ENCODE measurements at regions not wholly inside any gene's neighbourhood (a gene's known extent, or its start where the extent isn't known, plus 50 kb on each side); places are given as distances from the start of the nearest gene placed in this dataset.
"Not testable (repeated sequence)": the region's sequence is repeated elsewhere in the genome, so short reads cannot be mapped to it uniquely, and the experiment has no call there.

DNA sequence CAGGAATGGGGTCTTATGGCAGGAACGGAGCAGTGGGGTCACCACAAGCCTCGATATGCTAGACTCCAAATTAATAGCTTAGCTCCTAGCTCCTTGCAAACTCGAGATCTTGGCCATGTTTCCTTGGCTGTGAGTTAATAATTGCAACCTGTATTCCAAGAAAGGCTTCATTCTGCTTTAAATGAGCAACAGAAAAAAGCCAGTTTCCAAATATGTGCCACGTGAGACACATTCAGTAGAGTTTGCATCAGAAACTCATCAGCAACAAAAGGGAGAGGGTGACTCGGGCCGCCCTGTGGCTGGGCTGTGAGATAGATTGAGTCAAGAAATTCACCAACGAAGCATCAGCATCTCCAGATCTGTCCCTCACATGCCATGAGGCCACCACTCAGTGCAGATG lies 112.0 kb downstream of the NPTX2 start:
- no peak for DNase-seq (ENCODE audit: low read depth)
- in situ Hi-C loops (cut with HindIII; ENCODE audit: low sequenced_read_pairs), result no loop called here
- TF ChIP-seq, protein P1, sequence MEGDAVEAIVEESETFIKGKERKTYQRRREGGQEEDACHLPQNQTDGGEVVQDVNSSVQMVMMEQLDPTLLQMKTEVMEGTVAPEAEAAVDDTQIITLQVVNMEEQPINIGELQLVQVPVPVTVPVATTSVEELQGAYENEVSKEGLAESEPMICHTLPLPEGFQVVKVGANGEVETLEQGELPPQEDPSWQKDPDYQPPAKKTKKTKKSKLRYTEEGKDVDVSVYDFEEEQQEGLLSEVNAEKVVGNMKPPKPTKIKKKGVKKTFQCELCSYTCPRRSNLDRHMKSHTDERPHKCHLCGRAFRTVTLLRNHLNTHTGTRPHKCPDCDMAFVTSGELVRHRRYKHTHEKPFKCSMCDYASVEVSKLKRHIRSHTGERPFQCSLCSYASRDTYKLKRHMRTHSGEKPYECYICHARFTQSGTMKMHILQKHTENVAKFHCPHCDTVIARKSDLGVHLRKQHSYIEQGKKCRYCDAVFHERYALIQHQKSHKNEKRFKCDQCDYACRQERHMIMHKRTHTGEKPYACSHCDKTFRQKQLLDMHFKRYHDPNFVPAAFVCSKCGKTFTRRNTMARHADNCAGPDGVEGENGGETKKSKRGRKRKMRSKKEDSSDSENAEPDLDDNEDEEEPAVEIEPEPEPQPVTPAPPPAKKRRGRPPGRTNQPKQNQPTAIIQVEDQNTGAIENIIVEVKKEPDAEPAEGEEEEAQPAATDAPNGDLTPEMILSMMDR (IDR thresholded peaks at IDR 0.05; ENCODE audit: low read depth, low read length, missing control alignments), result no peak
- H3K4me3 ChIP-seq (ENCODE audit: low read depth, low read length), result no peak overlapping the region

DNA sequence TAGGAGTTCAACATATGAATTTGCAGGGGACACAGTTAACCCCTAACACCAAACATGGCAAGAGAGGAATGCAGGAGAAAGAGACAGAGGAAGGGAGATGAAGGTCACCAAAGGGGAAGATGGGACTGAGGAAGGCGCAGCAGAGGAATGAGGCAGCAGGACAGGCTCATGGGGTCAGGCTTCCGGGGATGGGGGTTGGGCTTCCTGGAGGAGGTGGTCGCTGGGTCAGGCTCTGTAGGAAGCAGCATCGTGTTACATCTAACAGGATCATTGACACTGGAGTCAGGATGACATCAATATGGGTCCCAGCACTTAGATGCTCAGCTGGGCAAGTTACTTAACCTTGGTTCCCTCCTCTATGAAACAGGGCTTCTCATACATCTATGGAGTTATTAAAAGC lies 113.2 kb downstream of the NPTX2 start:
- no peak overlapping the region for H3K4me3 ChIP-seq (ENCODE audit: low read depth, low read length)

DNA sequence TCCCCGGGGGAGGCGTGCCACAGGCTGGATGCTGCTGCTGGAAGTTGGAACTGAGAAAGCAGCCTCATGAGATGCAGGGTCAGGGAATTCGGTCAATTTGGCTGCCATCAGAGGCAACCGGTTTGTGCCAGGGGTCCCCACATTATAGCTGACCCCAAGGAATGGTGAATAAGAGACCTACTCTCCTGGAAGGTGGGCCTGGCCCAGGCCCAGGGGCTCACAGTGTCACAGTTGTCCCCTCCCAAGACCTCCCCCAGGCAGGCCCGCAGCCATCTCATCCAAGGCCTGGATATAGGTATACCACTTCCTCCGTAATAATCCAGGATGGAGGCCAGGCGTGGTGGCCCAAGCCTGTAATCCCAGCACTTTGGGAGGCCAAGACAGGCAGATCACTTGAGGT lies 114.6 kb downstream of the NPTX2 start:
- DNase-seq (ENCODE audit: low read depth), result no peak
- in situ Hi-C loops (cut with HindIII; ENCODE audit: low sequenced_read_pairs), result no loop called here
- H3K4me3 ChIP-seq (ENCODE audit: low read depth, low read length), result no peak overlapping the region
- TF ChIP-seq, protein P1 (IDR thresholded peaks at IDR 0.05; ENCODE audit: low read depth, low read length, missing control alignments), result no peak

More for the DNA sequence above, 113.2 kb downstream of the NPTX2 start:
- TF ChIP-seq, protein P1 (IDR thresholded peaks at IDR 0.05; ENCODE audit: low read depth, low read length, missing control alignments), result no peak
- no peak for DNase-seq (ENCODE audit: low read depth)
- in situ Hi-C loops (cut with HindIII; ENCODE audit: low sequenced_read_pairs), result no loop called here

DNA sequence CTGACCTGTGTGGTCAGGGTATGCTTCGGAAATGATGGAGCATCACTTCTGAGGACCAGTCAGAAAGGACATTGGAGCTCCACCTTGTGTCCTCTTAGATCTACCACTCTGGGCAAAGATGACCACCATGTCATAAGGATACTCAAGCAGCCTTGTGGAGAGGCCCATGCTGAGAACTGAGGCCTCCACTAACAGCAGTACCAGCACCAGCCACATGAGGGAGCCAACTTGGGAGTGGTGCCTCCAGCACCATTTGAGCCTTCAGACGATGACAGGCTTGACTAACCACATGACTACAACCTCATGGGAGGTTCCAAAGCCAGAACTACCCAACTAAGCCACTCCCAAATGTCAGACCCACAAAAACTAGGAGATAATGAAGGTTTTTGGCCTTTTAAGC lies 116.0 kb downstream of the NPTX2 start:
- no peak for DNase-seq (ENCODE audit: low read depth)
- H3K4me3 ChIP-seq (ENCODE audit: low read depth, low read length), result no peak overlapping the region
- TF ChIP-seq, protein P1 (IDR thresholded peaks at IDR 0.05; ENCODE audit: low read depth, low read length, missing control alignments), result peak; percentile 52
- in situ Hi-C loops (cut with HindIII; ENCODE audit: low sequenced_read_pairs), result no loop called here

DNA sequence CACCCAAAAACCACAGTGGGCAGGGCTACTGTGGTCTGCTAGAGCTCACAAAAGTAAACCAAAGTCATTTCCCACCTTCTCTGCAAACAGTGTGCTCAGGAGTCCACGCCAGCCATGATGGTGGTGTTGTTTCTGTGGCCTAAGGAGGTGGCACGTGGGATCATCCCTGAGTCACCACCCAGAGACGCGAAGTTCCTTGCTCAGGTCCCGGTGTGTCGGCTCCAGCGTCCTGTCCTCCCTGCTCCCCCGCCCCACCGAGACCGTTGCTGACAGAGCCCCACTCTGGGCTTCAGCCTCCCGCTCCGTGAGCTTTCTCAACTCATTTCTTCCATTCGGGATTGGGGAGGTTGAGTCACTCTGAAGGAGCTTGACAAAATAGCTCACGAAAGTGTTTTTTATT lies 118.7 kb downstream of the NPTX2 start:
- H3K4me3 ChIP-seq (ENCODE audit: low read depth, low read length), result no peak overlapping the region
- DNase-seq (ENCODE audit: low read depth), result no peak
- TF ChIP-seq, protein P1 (IDR thresholded peaks at IDR 0.05; ENCODE audit: low read depth, low read length, missing control alignments), result no peak
- in situ Hi-C loops (cut with HindIII; ENCODE audit: low sequenced_read_pairs), result no loop called here

DNA sequence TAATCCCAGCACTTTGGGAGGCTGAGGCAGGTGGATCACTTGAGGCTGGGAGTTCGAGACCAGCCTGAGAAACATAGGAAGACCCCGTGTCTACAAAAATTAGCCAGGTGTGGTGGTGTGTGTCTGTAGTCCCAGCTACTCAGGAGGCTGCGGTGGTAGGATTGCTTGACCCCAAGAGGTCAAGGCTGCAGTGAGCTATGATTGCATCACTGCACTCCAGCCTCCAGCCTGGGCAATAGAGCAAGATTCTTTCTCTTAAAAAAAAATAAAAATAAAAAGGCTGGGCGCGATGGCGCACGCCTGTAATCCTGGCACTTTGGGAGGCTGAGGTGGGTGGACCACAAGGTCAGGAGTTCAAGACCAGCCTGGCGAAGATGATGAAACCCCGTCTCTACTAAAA lies 119.4 kb downstream of the NPTX2 start:
- DNase-seq (ENCODE audit: low read depth); H3K4me3 ChIP-seq (ENCODE audit: low read depth, low read length); in situ Hi-C loops (cut with HindIII; ENCODE audit: low sequenced_read_pairs): not testable (repeated sequence)

DNA sequence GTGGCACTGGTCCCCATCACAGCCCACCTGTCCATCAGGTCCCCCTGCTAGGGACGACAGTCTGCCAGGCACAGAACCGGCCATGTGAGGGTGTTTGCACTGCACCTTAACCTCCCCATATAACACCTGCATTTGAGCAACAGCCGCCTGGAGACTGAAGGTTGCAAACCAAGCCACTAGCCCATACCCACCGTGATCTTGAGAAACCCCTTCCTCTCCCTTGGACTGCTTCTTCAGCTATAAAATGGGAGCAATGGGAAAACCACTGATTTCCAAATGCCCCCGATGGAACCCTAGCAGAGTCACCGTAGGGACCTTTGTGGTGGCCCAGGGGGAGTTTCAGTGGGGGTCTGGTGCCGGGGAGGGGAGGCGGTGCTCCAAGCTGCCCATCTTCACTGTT lies 120.1 kb downstream of the NPTX2 start:
- H3K4me3 ChIP-seq (ENCODE audit: low read depth, low read length), result no peak overlapping the region
- TF ChIP-seq, protein P1 (IDR thresholded peaks at IDR 0.05; ENCODE audit: low read depth, low read length, missing control alignments), result no peak
- no peak for DNase-seq (ENCODE audit: low read depth)
- in situ Hi-C loops (cut with HindIII; ENCODE audit: low sequenced_read_pairs), result no loop called here

All from astrocyte of the cerebellum (primary cell).